Activated CD4-positive, CD25-positive, alpha-beta regulatory T cell treated with anti-CD3 and anti-CD28 coated beads, Interleukin-2, amount 50 U/mL, for 24 hours (primary cell): ENCODE measurements at regions not wholly inside any gene's neighbourhood (a gene's known extent, or its start where the extent isn't known, plus 50 kb on each side); places are given as distances from the start of the nearest gene placed in this dataset.

Experiments used
- ATAC-seq, 2 donors: fragments of 150-1000 bp; cut with Tn5 transposase; one replicate each; pipeline ENCODE4 v1.10.0; 2021; ENCODE audit warnings: mild to moderate bottlenecking in 1 of 2, moderate library complexity in 1 of 2

- no peak for ATAC-seq
These were observed 1131.0 kb downstream of the BCL11B start for GRCh38 chr14:98140862-98141530.

- no peak for ATAC-seq
These were observed 1128.4 kb downstream of the BCL11B start for GRCh38 chr14:98143566-98143965.

- ATAC-seq, result no peak
These were observed 1127.0 kb downstream of the BCL11B start for GRCh38 chr14:98144964-98145363.

GRCh38 chr14:98146416-98146815 lies 1125.6 kb downstream of the BCL11B start:
- ATAC-seq, result no peak

GRCh38 chr14:98154254-98154653 lies 1117.7 kb downstream of the BCL11B start:
- no peak for ATAC-seq

- ATAC-seq, result no peak
These were observed 1115.6 kb downstream of the BCL11B start for GRCh38 chr14:98156411-98156810.

- ATAC-seq, result no peak
These were observed 1111.1 kb downstream of the BCL11B start for GRCh38 chr14:98160901-98161300.

- no peak for ATAC-seq
These were observed 1110.6 kb downstream of the BCL11B start for GRCh38 chr14:98161356-98161755.

GRCh38 chr14:98162856-98163805 lies 1108.9 kb downstream of the BCL11B start:
- ATAC-seq, result no peak

GRCh38 chr14:98163873-98164272 lies 1108.1 kb downstream of the BCL11B start:
- no peak for ATAC-seq

GRCh38 chr14:98165976-98166375 lies 1106.0 kb downstream of the BCL11B start:
- no peak for ATAC-seq

- ATAC-seq, result no peak
These were observed 1104.7 kb downstream of the BCL11B start for GRCh38 chr14:98167275-98167674.

- no peak for ATAC-seq
These were observed 1104.3 kb downstream of the BCL11B start for GRCh38 chr14:98167705-98168104.

- ATAC-seq, result peak; percentile 43 to 46
These were observed 1103.6 kb downstream of the BCL11B start for GRCh38 chr14:98168211-98168985.

- peak; percentile 80 for ATAC-seq
These were observed 1102.8 kb downstream of the BCL11B start for GRCh38 chr14:98169170-98169587.

- ATAC-seq, result no peak
These were observed 1101.4 kb downstream of the BCL11B start for GRCh38 chr14:98170575-98170974.

- no peak for ATAC-seq
These were observed 1100.3 kb downstream of the BCL11B start for GRCh38 chr14:98171654-98172053.

GRCh38 chr14:98172243-98172778 lies 1099.7 kb downstream of the BCL11B start:
- no peak for ATAC-seq

- ATAC-seq, result no peak
These were observed 1098.7 kb downstream of the BCL11B start for GRCh38 chr14:98173305-98173704.

- ATAC-seq, result peak in 1 of 2 donors; percentile 9
These were observed 1098.0 kb downstream of the BCL11B start for GRCh38 chr14:98174041-98174440.

- no peak for ATAC-seq
These were observed 1096.6 kb downstream of the BCL11B start for GRCh38 chr14:98175436-98175835.

GRCh38 chr14:98175881-98176280 lies 1096.1 kb downstream of the BCL11B start:
- no peak for ATAC-seq

- peak; percentile 27 to 32 for ATAC-seq
These were observed 1095.1 kb downstream of the BCL11B start for GRCh38 chr14:98176892-98177291.
